ENCODE measurements at regions not wholly inside any gene's neighbourhood (a gene's known extent, or its start where the extent isn't known, plus 50 kb on each side); places are given as distances from the start of the nearest gene placed in this dataset.

DNA sequence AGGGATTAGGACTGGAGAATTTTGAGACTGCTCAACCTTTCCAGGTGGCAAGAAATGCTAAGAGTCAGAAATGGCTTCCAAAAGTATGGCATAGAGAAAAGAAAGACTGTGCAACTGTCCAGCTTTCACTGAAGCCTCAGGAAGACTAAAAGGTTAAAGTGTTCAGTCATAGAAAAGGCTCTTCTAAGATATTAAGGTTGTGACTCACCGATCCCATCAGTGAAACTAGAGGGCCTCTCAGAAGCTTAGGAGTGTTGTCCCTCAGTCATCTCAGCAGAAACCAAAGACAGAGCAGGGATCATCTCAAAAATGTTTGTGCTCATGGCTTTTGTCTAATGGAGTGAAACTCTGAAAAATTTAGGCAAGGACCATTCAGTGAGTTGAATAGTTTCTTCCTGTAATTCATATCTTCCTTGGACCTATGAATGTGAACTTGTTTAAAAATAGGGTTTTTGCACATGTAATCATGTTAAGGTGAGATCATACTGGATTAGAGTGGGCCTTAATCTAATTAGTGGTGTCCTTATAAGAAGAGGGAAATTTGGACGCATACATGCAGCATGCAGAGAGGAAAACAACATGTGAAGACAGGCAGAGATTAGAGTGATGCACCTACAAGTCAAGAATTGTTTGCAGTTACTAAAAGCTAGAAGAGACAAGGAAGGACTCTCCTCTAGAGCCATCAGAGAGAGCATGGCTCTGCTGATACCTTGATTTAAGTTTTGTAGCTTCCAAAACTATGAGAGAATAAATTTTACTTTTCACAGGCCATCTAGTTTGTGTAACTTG lies 71.3 kb downstream of the RPE65 start:
- TF ChIP-seq CTCF (IDR thresholded peaks at IDR 0.05), result no peak
- Histone ChIP-seq H3K27me3 (ENCODE audit: low read depth) (no peaks in the 10 kb centered on the region), H3K9me3 (no peaks in the 10 kb centered on the region), H3K4me3 (no peak overlapping the region), H3K27ac (no peak overlapping the region), H3K36me3 (no peaks in the 10 kb centered on the region), H3K4me1 (no peaks in the 10 kb centered on the region)
- ATAC-seq (no peak), DNase-seq (no peak)
- intact Hi-C loops (cut with DNase I), result no loop called here

- no peaks in the 10 kb centered on the region for H3K27me3 ChIP-seq (ENCODE audit: low read depth)
- intact Hi-C loops (cut with DNase I), result no loop called here
- no peaks in the 10 kb centered on the region for H3K4me1 ChIP-seq
- no peaks in the 10 kb centered on the region for H3K36me3 ChIP-seq
- H3K4me3 ChIP-seq, result no peak overlapping the region
- H3K9me3 ChIP-seq, result no peaks in the 10 kb centered on the region
- ATAC-seq, result no peak
- TF ChIP-seq CTCF (IDR thresholded peaks at IDR 0.05), result no peak
- no peak for DNase-seq
- no peak overlapping the region for H3K27ac ChIP-seq
Measured at GRCh38 chr1:68377098-68377497, 72.7 kb downstream of the RPE65 start.

- no peak for ATAC-seq
- TF ChIP-seq CTCF (IDR thresholded peaks at IDR 0.05), result no peak
Measured at GRCh38 chr1:68376441-68376840, 73.3 kb downstream of the RPE65 start.

DNA sequence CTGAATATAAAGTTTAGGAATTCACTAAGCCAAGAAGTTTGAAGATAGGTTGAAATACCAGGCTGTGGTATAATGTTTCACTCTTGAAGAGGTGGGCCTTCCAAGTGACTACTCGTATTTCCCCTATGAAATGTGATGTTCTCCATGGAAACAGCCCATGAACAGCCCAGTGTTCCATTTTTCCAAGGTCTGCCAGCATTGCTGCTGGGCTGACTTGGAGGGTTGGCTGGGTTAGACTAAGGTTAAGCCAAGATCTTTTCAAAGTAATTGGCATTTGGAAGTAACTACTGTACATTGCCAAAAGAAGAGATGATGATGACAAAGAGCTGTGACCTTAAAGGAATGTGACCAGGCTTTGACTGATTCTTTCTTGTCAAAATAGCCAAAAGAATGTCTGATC lies 73.8 kb downstream of the RPE65 start:
- no peak for ATAC-seq
- H3K27me3 ChIP-seq (ENCODE audit: low read depth), result no peaks in the 10 kb centered on the region
- intact Hi-C loops (cut with DNase I), result no loop called here

More at GRCh38 chr1:68376441-68376840, 73.3 kb downstream of the RPE65 start:
- no peak overlapping the region for H3K4me3 ChIP-seq
- no peaks in the 10 kb centered on the region for H3K9me3 ChIP-seq
- H3K36me3 ChIP-seq, result no peaks in the 10 kb centered on the region
- no peaks in the 10 kb centered on the region for H3K27me3 ChIP-seq (ENCODE audit: low read depth)
- intact Hi-C loops (cut with DNase I), result no loop called here
- DNase-seq, result no peak
- no peaks in the 10 kb centered on the region for H3K4me1 ChIP-seq
- no peak overlapping the region for H3K27ac ChIP-seq

GRCh38 chr1:68373173-68373572 lies 76.6 kb downstream of the RPE65 start:
- DNase-seq, result no peak
- no peak for TF ChIP-seq CTCF (IDR thresholded peaks at IDR 0.05)
- H3K4me3 ChIP-seq, result no peak overlapping the region
- H3K4me1 ChIP-seq, result no peaks in the 10 kb centered on the region
- no peaks in the 10 kb centered on the region for H3K9me3 ChIP-seq
- intact Hi-C loops (cut with DNase I), result no loop called here
- H3K27ac ChIP-seq, result no peak overlapping the region
- H3K36me3 ChIP-seq, result no peaks in the 10 kb centered on the region
- no peak for ATAC-seq
- H3K27me3 ChIP-seq (ENCODE audit: low read depth), result no peaks in the 10 kb centered on the region

More for the DNA sequence above, 73.8 kb downstream of the RPE65 start:
- TF ChIP-seq CTCF (IDR thresholded peaks at IDR 0.05), result no peak
- Histone ChIP-seq H3K27ac (no peak overlapping the region), H3K4me3 (no peak overlapping the region), H3K36me3 (no peaks in the 10 kb centered on the region), H3K9me3 (no peaks in the 10 kb centered on the region), H3K4me1 (no peaks in the 10 kb centered on the region)
- no peak for DNase-seq

All from lower lobe of right lung (tissue), 2 donors.